ENCODE measurements at regions not wholly inside any gene's neighbourhood (a gene's known extent, or its start where the extent isn't known, plus 50 kb on each side); places are given as distances from the start of the nearest gene placed in this dataset.

- no peak for DNase-seq (ENCODE audit: low spot score)
- H3K36me3 ChIP-seq, result no peaks in the 10 kb centered on the region
- no peaks in the 10 kb centered on the region for H3K27me3 ChIP-seq
- H3K4me3 ChIP-seq, result no peak overlapping the region
- no peaks in the 10 kb centered on the region for H3K4me1 ChIP-seq
- H3K27ac ChIP-seq, result no peak overlapping the region
- H3K9me3 ChIP-seq, result peaks cover 0 to 10% of the 10 kb centered on the region in 2 donors
- no peak for TF ChIP-seq CTCF (IDR thresholded peaks at IDR 0.05)
Measured at GRCh38 chr6:118382126-118382525, 166.0 kb upstream of the PLN start.

DNA sequence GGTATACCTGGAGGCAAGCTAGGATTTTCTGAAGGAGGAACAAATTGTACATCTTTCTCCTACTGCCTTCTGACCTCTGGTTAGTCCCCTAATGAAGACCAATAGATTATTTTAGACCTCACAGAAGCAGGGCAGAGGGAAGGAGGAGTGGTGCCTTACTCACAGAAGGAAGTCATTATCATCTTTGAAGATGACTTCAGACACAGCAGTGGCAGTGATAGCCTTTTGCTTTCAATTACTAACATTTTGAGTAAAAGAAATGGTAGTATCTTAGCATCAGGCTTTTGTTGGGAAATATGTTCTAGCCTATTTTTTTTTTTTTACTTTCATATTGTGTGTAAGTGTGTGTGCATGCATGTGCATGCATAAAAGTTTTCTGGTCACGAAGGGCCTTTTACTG is 164.2 kb upstream of the PLN start:
- peaks cover 0 to 10% of the 10 kb centered on the region in 2 donors for H3K9me3 ChIP-seq
- TF ChIP-seq CTCF (IDR thresholded peaks at IDR 0.05), result no peak
- no peak for DNase-seq (ENCODE audit: low spot score)
- H3K4me3 ChIP-seq, result no peak overlapping the region
- no peaks in the 10 kb centered on the region for H3K36me3 ChIP-seq
- no peaks in the 10 kb centered on the region for H3K4me1 ChIP-seq
- H3K27me3 ChIP-seq, result no peaks in the 10 kb centered on the region
- no peak overlapping the region for H3K27ac ChIP-seq

DNA sequence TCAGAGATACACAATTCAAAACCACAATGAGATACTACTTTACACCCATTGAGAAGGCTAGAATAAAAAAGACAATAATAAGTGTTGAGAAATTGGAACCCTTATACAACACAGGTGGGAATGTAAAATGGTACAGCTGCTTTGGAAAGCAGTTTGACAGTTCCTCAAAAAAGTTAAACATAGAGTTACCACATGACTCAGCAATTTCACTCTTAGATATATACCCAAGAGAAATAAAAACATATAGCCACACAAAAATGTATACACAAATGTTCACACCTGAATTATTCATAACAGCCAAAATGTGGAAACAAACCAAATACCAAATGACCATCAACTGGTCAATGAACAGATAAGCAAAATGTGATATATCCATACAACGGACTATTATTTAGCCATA is 161.1 kb upstream of the PLN start:
- Histone ChIP-seq H3K4me3 (no peak overlapping the region), H3K4me1 (no peaks in the 10 kb centered on the region), H3K36me3 (no peaks in the 10 kb centered on the region), H3K27me3 (no peaks in the 10 kb centered on the region), H3K27ac (no peak overlapping the region), H3K9me3 (no peaks in the 10 kb centered on the region)
- no peak for DNase-seq (ENCODE audit: low spot score)
- no peak for TF ChIP-seq CTCF (IDR thresholded peaks at IDR 0.05)

- Histone ChIP-seq H3K27ac (no peak overlapping the region), H3K27me3 (no peaks in the 10 kb centered on the region), H3K4me1 (no peaks in the 10 kb centered on the region), H3K9me3 (no peaks in the 10 kb centered on the region), H3K36me3 (no peaks in the 10 kb centered on the region), H3K4me3 (no peak overlapping the region)
- no peak for DNase-seq (ENCODE audit: low spot score)
- TF ChIP-seq CTCF (IDR thresholded peaks at IDR 0.05), result no peak
Measured at GRCh38 chr6:118387921-118388701, 160.0 kb upstream of the PLN start.

- Histone ChIP-seq H3K36me3 (no peaks in the 10 kb centered on the region), H3K4me3 (no peak overlapping the region), H3K27me3 (no peaks in the 10 kb centered on the region), H3K27ac (no peak overlapping the region), H3K9me3 (no peaks in the 10 kb centered on the region), H3K4me1 (no peaks in the 10 kb centered on the region)
- no peak for TF ChIP-seq CTCF (IDR thresholded peaks at IDR 0.05)
- DNase-seq (ENCODE audit: low spot score), result no peak
Measured at GRCh38 chr6:118391086-118391485, 157.0 kb upstream of the PLN start.

DNA sequence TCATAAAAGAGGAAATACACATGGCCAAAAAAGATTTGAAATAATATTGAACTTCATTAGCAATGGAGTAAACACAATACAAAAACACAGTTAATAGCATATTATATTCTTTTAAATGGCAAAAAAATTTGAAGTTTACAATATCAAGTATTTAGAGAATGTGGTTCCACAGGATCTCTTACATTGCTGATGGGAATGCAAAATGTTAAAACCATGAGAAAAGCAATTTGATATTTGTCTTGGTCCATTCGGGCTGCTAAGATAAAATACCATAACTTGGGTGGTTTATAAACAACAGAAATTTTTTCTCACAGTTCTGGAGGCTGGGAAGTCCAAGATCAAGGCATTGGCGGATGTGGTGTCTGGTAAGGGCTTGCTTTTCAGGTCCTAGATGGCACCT is 154.0 kb upstream of the PLN start:
- Histone ChIP-seq H3K36me3 (no peaks in the 10 kb centered on the region), H3K27ac (no peak overlapping the region), H3K4me3 (no peak overlapping the region), H3K4me1 (peaks cover 0 to 5% of the 10 kb centered on the region in 2 donors), H3K9me3 (no peaks in the 10 kb centered on the region), H3K27me3 (no peaks in the 10 kb centered on the region)
- DNase-seq (ENCODE audit: low spot score), result no peak
- TF ChIP-seq CTCF (IDR thresholded peaks at IDR 0.05), result no peak
